ENCODE measurements at regions not wholly inside any gene's neighbourhood (a gene's known extent, or its start where the extent isn't known, plus 50 kb on each side); places are given as distances from the start of the nearest gene placed in this dataset.

DNA sequence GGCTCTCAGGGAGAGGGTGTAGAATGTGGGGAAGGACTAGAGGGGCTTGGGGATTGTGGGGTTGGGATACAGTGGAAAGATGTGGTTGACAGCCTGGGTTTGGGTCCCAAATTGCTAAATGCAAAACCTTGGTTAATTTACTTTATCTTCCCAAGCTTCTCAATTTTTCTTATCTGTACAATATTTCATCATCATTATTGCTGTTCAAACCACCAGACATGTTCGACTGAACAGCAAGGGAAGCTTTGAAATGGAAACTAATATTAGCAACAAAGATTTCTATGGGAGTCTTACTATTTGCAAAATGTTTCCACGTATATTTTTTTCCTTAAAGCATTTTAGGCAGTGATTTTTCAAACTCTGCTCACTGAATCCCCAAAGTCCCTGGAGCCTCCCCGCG, 67.0 kb upstream of the KAZN start:
- H3K4me1 Mint-ChIP-seq = no peaks in the 10 kb centered on the region
- H3K36me3 Mint-ChIP-seq = peaks cover 0 to 5% (median 0%) of the 10 kb centered on the region in 5 donors
- ChIA-PET POLR2A (no interaction called here), CTCF (no interaction called here)
- peaks cover 0 to 7% (median 2%) of the 10 kb centered on the region in 5 donors for H3K27me3 Mint-ChIP-seq
- H3K27ac Mint-ChIP-seq = no peak overlapping the region
- ATAC-seq (no peak), DNase-seq (no peak)
- Histone ChIP-seq H3K36me3 (ENCODE audit: control insufficient read depth in 2 of 3, insufficient read depth in 3 of 3, low read length in 3 of 3) (no peaks in the 10 kb centered on the region), H3K27ac (ENCODE audit: low read depth, low read length) (no peak overlapping the region), H3K27me3 (ENCODE audit: control insufficient read depth in 2 of 2, insufficient read depth in 2 of 2, low read length in 2 of 2) (no peaks in the 10 kb centered on the region), H3K9me3 (ENCODE audit: control insufficient read depth in 2 of 3, low read length in 3 of 3) (no peaks in the 10 kb centered on the region), H3K4me1 (ENCODE audit: control insufficient read depth in 2 of 2, insufficient read depth in 2 of 2, low read length in 2 of 2) (no peaks in the 10 kb centered on the region), H3K4me3 (ENCODE audit: low read length) (no peak overlapping the region)
- no peak overlapping the region for H3K4me3 Mint-ChIP-seq
- intact Hi-C loops (cut with micrococcal nuclease) = no loop called here
- H3K9me3 Mint-ChIP-seq = peaks cover 0 to 10% (median 3%) of the 10 kb centered on the region in 11 donors

DNA sequence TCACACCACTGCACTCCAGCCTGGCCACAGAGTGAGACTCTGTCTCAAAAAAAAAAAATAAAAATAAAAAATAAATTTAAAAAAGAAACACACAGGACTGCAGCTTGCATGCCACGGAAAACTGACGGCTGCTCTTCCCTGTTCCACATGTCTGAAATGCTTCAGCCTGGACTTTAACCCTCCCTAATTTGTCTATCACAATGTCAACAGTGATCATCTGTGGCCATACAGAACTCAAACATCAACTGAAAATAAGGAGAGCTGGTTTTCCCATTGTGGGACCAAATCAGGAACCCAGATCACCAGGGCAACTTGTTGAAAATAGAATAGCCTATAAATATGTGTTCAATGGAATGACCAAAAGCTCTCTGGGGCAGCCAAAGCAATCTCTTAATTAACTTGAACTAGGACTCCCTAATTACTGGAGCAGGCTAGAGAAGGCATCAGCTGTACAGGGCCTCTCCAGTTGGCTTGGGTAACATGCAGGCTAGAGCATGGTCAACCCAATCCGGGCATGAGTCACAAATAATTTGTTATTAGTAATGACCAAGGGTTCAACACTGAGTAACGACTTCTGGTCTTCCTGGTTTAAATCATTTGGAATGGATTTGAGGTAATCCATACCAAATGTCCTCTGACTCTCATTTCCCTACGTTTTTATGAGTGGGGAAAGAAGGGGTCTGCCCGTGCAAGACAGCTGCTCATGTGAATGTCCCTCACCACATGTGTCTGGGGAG, 62.7 kb upstream of the KAZN start:
- H3K4me1 ChIP-seq (ENCODE audit: control insufficient read depth in 2 of 2, insufficient read depth in 2 of 2, low read length in 2 of 2) = no peaks in the 10 kb centered on the region
- H3K27me3 Mint-ChIP-seq = peaks cover 0 to 7% (median 4%) of the 10 kb centered on the region in 5 donors
- no peak overlapping the region for H3K4me3 ChIP-seq (ENCODE audit: low read length)
- no peak for ATAC-seq
- no peaks in the 10 kb centered on the region for H3K9me3 ChIP-seq (ENCODE audit: control insufficient read depth in 2 of 3, low read length in 3 of 3)
- intact Hi-C loops (cut with micrococcal nuclease) = no loop called here
- no peaks in the 10 kb centered on the region for H3K27me3 ChIP-seq (ENCODE audit: control insufficient read depth in 2 of 2, insufficient read depth in 2 of 2, low read length in 2 of 2)
- CTCF ChIA-PET = no interaction called here
- H3K27ac Mint-ChIP-seq = no peak overlapping the region
- no peak overlapping the region for H3K27ac ChIP-seq (ENCODE audit: low read depth, low read length)
- no peaks in the 10 kb centered on the region for H3K36me3 ChIP-seq (ENCODE audit: control insufficient read depth in 2 of 3, insufficient read depth in 3 of 3, low read length in 3 of 3)
- H3K4me3 Mint-ChIP-seq = no peak overlapping the region
- peaks cover 0 to 4% (median 0%) of the 10 kb centered on the region in 11 donors for H3K9me3 Mint-ChIP-seq
- DNase-seq = no peak
- no peaks in the 10 kb centered on the region for H3K4me1 Mint-ChIP-seq
- POLR2A ChIA-PET = no interaction called here
- peaks cover 0 to 5% (median 0%) of the 10 kb centered on the region in 5 donors for H3K36me3 Mint-ChIP-seq

DNA sequence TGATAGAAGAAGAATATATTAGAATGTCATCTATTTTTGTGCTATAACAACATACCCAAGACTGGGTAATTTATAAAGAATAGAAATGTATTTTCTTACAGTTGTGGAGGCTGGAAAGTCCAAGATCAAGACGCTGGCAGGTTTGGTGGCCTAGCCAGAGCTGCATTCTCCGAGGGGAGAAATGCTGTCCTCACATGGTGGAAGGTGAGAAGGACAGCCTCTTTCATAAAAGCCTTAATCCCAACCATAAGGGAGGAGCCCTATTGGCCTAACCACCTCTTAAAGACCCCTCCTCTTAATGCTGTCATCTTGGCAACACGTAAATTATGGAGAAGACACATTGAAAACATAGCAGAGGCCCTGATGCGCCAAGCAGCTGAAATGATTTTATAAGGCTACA, 60.1 kb upstream of the KAZN start:
- no peak overlapping the region for H3K27ac Mint-ChIP-seq
- no peaks in the 10 kb centered on the region for H3K36me3 ChIP-seq (ENCODE audit: control insufficient read depth in 2 of 3, insufficient read depth in 3 of 3, low read length in 3 of 3)
- peaks cover 0 to 11% (median 7%) of the 10 kb centered on the region in 5 donors for H3K27me3 Mint-ChIP-seq
- no peak overlapping the region for H3K4me3 Mint-ChIP-seq
- ChIA-PET POLR2A (no interaction called here), CTCF (no interaction called here)
- peaks cover 0 to 5% (median 0%) of the 10 kb centered on the region in 5 donors for H3K36me3 Mint-ChIP-seq
- H3K9me3 ChIP-seq (ENCODE audit: control insufficient read depth in 2 of 3, low read length in 3 of 3) = no peaks in the 10 kb centered on the region
- no peaks in the 10 kb centered on the region for H3K4me1 Mint-ChIP-seq
- no peak for DNase-seq
- intact Hi-C loops (cut with micrococcal nuclease) = no loop called here
- H3K4me3 ChIP-seq (ENCODE audit: low read length) = no peak overlapping the region
- no peaks in the 10 kb centered on the region for H3K27me3 ChIP-seq (ENCODE audit: control insufficient read depth in 2 of 2, insufficient read depth in 2 of 2, low read length in 2 of 2)
- H3K27ac ChIP-seq (ENCODE audit: low read depth, low read length) = no peak overlapping the region
- H3K9me3 Mint-ChIP-seq = peaks cover 0 to 3% (median 0%) of the 10 kb centered on the region in 11 donors
- no peak for ATAC-seq
- no peaks in the 10 kb centered on the region for H3K4me1 ChIP-seq (ENCODE audit: control insufficient read depth in 2 of 2, insufficient read depth in 2 of 2, low read length in 2 of 2)

DNA sequence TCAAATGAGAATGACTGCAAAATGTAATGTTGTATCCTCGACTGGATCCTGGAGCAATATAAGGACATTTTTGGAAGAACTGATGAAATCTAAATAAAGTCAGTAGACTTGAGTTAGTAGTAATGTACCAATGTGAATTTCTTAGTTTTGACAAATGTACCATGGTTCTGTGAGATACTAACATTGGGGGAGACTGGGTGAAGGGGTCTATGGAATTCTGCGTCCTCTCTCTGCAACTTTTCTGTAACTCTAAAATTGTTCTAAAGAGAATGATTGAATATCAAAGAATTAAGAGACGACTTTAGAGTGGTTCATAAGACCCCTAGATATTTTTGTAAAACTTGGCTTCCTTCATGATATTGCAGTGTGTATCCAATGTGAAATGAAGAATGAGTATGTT, 59.2 kb upstream of the KAZN start:
- no peaks in the 10 kb centered on the region for H3K9me3 ChIP-seq (ENCODE audit: control insufficient read depth in 2 of 3, low read length in 3 of 3)
- H3K4me3 Mint-ChIP-seq = no peak overlapping the region
- H3K4me1 ChIP-seq (ENCODE audit: control insufficient read depth in 2 of 2, insufficient read depth in 2 of 2, low read length in 2 of 2) = no peaks in the 10 kb centered on the region
- peaks cover 0 to 5% (median 0%) of the 10 kb centered on the region in 5 donors for H3K36me3 Mint-ChIP-seq
- ATAC-seq = no peak
- no peak overlapping the region for H3K4me3 ChIP-seq (ENCODE audit: low read length)
- DNase-seq = no peak
- H3K4me1 Mint-ChIP-seq = no peaks in the 10 kb centered on the region
- CTCF ChIA-PET = no interaction called here
- H3K27ac Mint-ChIP-seq = no peak overlapping the region
- H3K27me3 Mint-ChIP-seq = peaks cover 0 to 11% (median 7%) of the 10 kb centered on the region in 5 donors
- H3K36me3 ChIP-seq (ENCODE audit: control insufficient read depth in 2 of 3, insufficient read depth in 3 of 3, low read length in 3 of 3) = no peaks in the 10 kb centered on the region
- no peak overlapping the region for H3K27ac ChIP-seq (ENCODE audit: low read depth, low read length)
- H3K27me3 ChIP-seq (ENCODE audit: control insufficient read depth in 2 of 2, insufficient read depth in 2 of 2, low read length in 2 of 2) = no peaks in the 10 kb centered on the region
- intact Hi-C loops (cut with micrococcal nuclease) = no loop called here
- POLR2A ChIA-PET = no interaction called here
- H3K9me3 Mint-ChIP-seq = peaks cover 0 to 3% (median 0%) of the 10 kb centered on the region in 11 donors

DNA sequence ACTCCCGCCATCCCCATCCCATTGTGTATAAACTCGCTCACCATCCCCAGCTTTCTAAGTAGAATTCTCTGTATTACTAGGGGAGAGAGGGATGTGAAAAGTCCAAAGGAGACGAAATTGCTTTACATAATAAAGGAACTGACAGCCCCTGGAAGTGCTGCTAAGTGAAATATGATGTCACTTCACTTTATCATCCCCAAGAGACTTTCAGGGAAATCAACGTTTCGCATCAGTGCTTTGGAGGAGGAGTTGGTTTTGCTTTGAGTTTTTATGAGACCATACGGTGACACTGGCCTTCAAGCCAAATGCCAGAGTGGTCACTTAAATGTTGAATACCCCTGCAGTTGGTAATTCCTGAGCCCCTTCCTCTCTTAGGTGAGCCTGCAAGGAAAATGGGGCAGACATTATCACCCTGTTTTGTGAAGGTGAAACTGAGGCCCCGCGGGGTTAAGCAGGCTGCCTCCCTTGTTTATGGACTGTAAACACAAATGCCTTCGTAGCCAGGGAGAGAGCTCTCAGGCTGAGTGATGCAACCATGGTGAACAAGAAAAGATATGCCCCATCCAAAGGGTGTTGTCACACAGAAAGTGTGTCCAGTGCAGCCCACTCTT, 58.4 kb upstream of the KAZN start:
- no peaks in the 10 kb centered on the region for H3K36me3 ChIP-seq (ENCODE audit: control insufficient read depth in 2 of 3, insufficient read depth in 3 of 3, low read length in 3 of 3)
- no peaks in the 10 kb centered on the region for H3K4me1 Mint-ChIP-seq
- no peaks in the 10 kb centered on the region for H3K27me3 ChIP-seq (ENCODE audit: control insufficient read depth in 2 of 2, insufficient read depth in 2 of 2, low read length in 2 of 2)
- H3K9me3 ChIP-seq (ENCODE audit: control insufficient read depth in 2 of 3, low read length in 3 of 3) = no peaks in the 10 kb centered on the region
- intact Hi-C loops (cut with micrococcal nuclease) = no loop called here
- H3K36me3 Mint-ChIP-seq = peaks cover 0 to under 1% (median 0%) of the 10 kb centered on the region in 5 donors
- no peak for ATAC-seq
- ChIA-PET POLR2A (no interaction called here), CTCF (interaction anchor here (0.5 kb wide), 1 partner anchor 72 kb away, joined by 3 read pairs; no protein-coding TSS in a partner anchor)
- no peak for DNase-seq
- H3K27ac ChIP-seq (ENCODE audit: low read depth, low read length) = no peak overlapping the region
- no peaks in the 10 kb centered on the region for H3K4me1 ChIP-seq (ENCODE audit: control insufficient read depth in 2 of 2, insufficient read depth in 2 of 2, low read length in 2 of 2)
- peaks cover 0 to 12% (median 10%) of the 10 kb centered on the region in 5 donors for H3K27me3 Mint-ChIP-seq
- H3K4me3 ChIP-seq (ENCODE audit: low read length) = no peak overlapping the region
- no peak overlapping the region for H3K4me3 Mint-ChIP-seq
- peaks cover 0 to under 1% (median 0%) of the 10 kb centered on the region in 11 donors for H3K9me3 Mint-ChIP-seq
- H3K27ac Mint-ChIP-seq = no peak overlapping the region

DNA sequence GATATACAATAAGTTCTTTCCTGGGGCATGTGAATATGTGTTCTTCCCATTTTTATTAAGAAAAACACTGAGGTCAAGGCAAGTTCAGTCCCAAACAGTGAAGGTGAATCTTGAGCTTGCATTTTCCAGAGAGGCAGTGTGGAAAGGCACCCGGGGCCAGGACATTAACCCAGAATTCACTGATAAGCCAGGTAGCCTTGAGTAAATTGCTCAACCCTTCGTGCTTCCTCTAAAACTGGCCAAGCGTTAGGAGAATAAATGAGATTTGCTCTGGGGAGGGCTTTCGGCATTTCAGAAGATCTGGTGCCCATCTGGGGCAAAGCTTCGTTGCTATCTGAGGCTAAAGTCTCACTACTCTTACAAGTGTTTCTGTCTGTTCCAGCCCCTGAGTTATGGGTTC, 57.1 kb upstream of the KAZN start:
- no peak for ATAC-seq
- Mint-ChIP-seq H3K4me3 (no peak overlapping the region), H3K9me3 (peaks cover 0 to 4% (median 0%) of the 10 kb centered on the region in 11 donors), H3K27ac (no peak overlapping the region), H3K27me3 (peaks cover 0 to 17% (median 10%) of the 10 kb centered on the region in 5 donors), H3K36me3 (no peaks in the 10 kb centered on the region), H3K4me1 (no peaks in the 10 kb centered on the region)
- Histone ChIP-seq H3K4me3 (ENCODE audit: low read length) (no peak overlapping the region), H3K9me3 (ENCODE audit: control insufficient read depth in 2 of 3, low read length in 3 of 3) (no peaks in the 10 kb centered on the region), H3K27ac (ENCODE audit: low read depth, low read length) (no peak overlapping the region), H3K27me3 (ENCODE audit: control insufficient read depth in 2 of 2, insufficient read depth in 2 of 2, low read length in 2 of 2) (no peaks in the 10 kb centered on the region), H3K36me3 (ENCODE audit: control insufficient read depth in 2 of 3, insufficient read depth in 3 of 3, low read length in 3 of 3) (no peaks in the 10 kb centered on the region), H3K4me1 (ENCODE audit: control insufficient read depth in 2 of 2, insufficient read depth in 2 of 2, low read length in 2 of 2) (no peaks in the 10 kb centered on the region)
- CTCF ChIA-PET = no interaction called here
- POLR2A ChIA-PET = no interaction called here
- no peak for DNase-seq
- intact Hi-C loops (cut with micrococcal nuclease) = no loop called here

Data from naive thymus-derived CD4-positive, alpha-beta T cell (primary cell).